Kidney (tissue), 13 donors: ENCODE measurements at regions not wholly inside any gene's neighbourhood (a gene's known extent, or its start where the extent isn't known, plus 50 kb on each side); places are given as distances from the start of the nearest gene placed in this dataset.

Experiments
- DNase-seq, 5 donors: peaks; one replicate each; pipeline ENCODE4 v3.0.0-alpha.2; 2013 to 2020
- FAIRE-seq: peaks from 2 replicates; lab custom pipeline; 2012; peaks lifted over from hg19 to GRCh38; lab: Jason Lieb, UNC
- H3K27ac ChIP-seq, 2 donors: one replicate each; pipeline ENCODE4 v1.7.0; 2013; ENCODE audit warnings: low read depth in 2 of 2, low read length in 2 of 2, inconsistent platforms in 1 of 2
- H3K27me3 ChIP-seq: one replicate; pipeline ENCODE4 v1.7.1; 2013; ENCODE audit warnings: low read length, inconsistent platforms; ENCODE audit not compliant: control insufficient read depth, insufficient read depth
- H3K36me3 ChIP-seq, 3 donors: one replicate each; pipeline versions ENCODE4 v1.7.0 to v1.7.1; 2013; ENCODE audit warnings: low read length in 3 of 3, control low read depth in 1 of 3, inconsistent platforms in 1 of 3; ENCODE audit not compliant: insufficient read depth in 3 of 3, control insufficient read depth in 2 of 3
- H3K4me1 ChIP-seq, 3 donors: one replicate each; pipeline versions ENCODE4 v1.7.0 to v1.7.1; 2013; ENCODE audit warnings: low read length in 3 of 3, inconsistent platforms in 1 of 3, low read depth in 1 of 3; ENCODE audit not compliant: control insufficient read depth in 2 of 3, insufficient read depth in 2 of 3
- H3K4me3 ChIP-seq, 3 donors: one replicate each; pipeline versions ENCODE4 v1.7.0 to v1.8.1; 2013; ENCODE audit warnings: low read length in 3 of 3, control low read depth in 1 of 3, inconsistent platforms in 1 of 3
- H3K9ac ChIP-seq, 3 donors: one replicate each; pipeline versions ENCODE4 v1.7.0 to v1.7.1; 2013; ENCODE audit warnings: low read length in 3 of 3, control low read depth in 1 of 3, inconsistent platforms in 1 of 3
- H3K9me3 ChIP-seq, 3 donors: one replicate each; pipeline versions ENCODE4 v1.7.0 to v1.7.1; 2013; ENCODE audit warnings: low read length in 3 of 3, control low read depth in 1 of 3, inconsistent platforms in 1 of 3; ENCODE audit not compliant: control insufficient read depth in 2 of 3, insufficient read depth in 1 of 3
- intact Hi-C: fragments of 100-400 bp; cut with DNase I; formaldehyde crosslinking; loops from one replicate; pipeline ENCODE4 v1.11.1; 2022
- TF ChIP-seq, protein P1 (sequence below): IDR thresholded peaks from 3 replicates; pipeline ENCODE4 v1.5.1; 2012; ENCODE audit warnings: mild to moderate bottlenecking, moderate library complexity, borderline replicate concordance; ENCODE audit not compliant: insufficient read depth; ENCODE audit errors: extremely low read depth
- donor health status: control.
- donor health status: control.
- donor health status: control.
- donor health status: control.
- donor health status: control.
- donor health status: DM: yes; HTN: yes; CAD: no.
- donor health status: Normal renal cell carcinoma (clear cell type).

DNA sequence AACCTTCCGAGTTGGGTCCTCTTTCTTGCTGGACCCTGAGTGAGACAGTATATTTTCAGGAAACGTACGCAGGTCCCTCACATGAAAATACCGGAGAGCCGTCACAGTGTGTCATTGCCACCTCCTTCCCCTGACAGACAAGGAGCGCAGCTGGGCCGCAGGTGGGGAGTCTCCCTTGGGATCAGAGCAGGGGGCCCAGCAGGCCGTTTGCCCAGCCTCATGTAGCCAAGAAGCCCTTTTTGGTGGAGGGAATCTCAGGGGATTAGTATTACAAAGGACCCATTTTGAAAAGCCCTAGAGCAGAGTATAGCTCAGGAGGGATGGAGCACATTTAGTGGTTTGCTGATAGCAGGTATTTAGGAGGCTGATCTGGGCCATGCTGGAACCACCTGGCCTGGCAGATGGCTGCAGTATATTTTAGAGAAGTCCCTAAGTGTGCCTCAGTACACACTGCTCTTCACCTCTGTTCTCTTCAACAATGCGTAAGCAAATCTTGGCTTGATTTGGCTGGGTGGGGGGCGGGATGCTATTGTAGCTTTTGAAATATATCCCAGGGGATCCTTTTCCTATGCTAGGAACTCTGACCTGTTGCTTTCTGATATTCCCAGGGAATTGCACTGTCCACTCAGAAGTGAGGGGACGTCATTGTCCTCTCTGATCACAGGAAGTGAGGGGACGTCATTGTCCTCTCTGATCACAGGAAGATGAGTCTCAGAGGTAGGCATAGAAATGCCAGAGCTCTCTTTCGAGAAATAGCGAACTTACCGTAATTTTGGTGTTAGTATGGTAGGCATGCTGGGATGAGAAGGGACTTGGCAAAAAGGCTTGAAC, 171.9 kb downstream of the HRH4 start:
- DNase-seq (no peak), FAIRE-seq (no peak)
- H3K9ac ChIP-seq = no peak overlapping the region
- H3K27me3 ChIP-seq = no peaks in the 10 kb centered on the region
- no peaks in the 10 kb centered on the region for H3K9me3 ChIP-seq
- H3K4me3 ChIP-seq = no peak overlapping the region
- H3K27ac ChIP-seq = no peak overlapping the region
- TF ChIP-seq, protein P1, sequence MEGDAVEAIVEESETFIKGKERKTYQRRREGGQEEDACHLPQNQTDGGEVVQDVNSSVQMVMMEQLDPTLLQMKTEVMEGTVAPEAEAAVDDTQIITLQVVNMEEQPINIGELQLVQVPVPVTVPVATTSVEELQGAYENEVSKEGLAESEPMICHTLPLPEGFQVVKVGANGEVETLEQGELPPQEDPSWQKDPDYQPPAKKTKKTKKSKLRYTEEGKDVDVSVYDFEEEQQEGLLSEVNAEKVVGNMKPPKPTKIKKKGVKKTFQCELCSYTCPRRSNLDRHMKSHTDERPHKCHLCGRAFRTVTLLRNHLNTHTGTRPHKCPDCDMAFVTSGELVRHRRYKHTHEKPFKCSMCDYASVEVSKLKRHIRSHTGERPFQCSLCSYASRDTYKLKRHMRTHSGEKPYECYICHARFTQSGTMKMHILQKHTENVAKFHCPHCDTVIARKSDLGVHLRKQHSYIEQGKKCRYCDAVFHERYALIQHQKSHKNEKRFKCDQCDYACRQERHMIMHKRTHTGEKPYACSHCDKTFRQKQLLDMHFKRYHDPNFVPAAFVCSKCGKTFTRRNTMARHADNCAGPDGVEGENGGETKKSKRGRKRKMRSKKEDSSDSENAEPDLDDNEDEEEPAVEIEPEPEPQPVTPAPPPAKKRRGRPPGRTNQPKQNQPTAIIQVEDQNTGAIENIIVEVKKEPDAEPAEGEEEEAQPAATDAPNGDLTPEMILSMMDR = no peak
- no peaks in the 10 kb centered on the region for H3K36me3 ChIP-seq
- H3K4me1 ChIP-seq = no peaks in the 10 kb centered on the region
- intact Hi-C loops = no loop called here

DNA sequence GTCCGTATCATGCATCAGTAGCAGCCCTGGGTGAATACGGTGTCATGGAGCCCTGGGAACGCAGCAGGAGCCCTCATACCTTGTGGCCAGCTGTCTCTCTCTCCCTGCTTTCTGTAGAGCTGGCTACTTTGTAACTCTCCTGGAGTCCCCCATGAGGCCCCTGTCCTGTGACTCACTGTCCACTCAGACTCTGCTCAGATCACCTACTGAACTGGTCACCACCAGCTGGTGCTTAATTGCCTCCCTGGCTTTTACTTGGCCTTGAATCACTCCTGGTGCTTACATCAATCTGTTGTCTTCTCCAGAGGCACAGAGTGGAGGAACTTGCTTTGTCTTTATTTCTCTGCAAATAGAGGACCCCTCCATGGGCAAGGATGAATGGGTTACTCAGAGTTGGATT, 172.7 kb downstream of the HRH4 start:
- DNase-seq = no peak
- no peaks in the 10 kb centered on the region for H3K4me1 ChIP-seq
- intact Hi-C loops = no loop called here
- H3K9ac ChIP-seq = no peak overlapping the region
- no peaks in the 10 kb centered on the region for H3K27me3 ChIP-seq
- no peak overlapping the region for H3K27ac ChIP-seq
- H3K9me3 ChIP-seq = no peaks in the 10 kb centered on the region
- no peak for FAIRE-seq
- TF ChIP-seq, protein P1 = no peak
- no peak overlapping the region for H3K4me3 ChIP-seq
- H3K36me3 ChIP-seq = no peaks in the 10 kb centered on the region

DNA sequence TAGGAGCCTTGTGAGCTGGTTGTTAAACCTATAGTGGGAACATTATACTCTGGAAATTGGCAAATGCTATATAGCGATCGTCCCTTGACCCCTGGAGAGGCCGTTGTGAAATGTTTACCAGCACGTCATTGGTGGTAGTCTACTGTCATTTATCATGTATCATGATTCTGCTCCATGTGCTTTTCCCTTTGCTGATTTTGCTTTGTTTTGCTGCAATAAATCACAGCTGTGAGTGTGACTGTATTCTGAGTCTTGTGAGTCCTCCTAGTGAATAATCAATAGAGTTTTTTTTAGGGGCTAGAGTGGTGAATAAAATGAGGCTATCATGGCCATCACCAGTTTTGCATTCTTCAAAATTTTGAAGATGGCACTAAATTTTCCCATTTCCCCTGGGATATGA, 189.1 kb downstream of the HRH4 start:
- no peaks in the 10 kb centered on the region for H3K4me1 ChIP-seq
- TF ChIP-seq, protein P1 = no peak
- no peaks in the 10 kb centered on the region for H3K36me3 ChIP-seq
- intact Hi-C loops = no loop called here
- H3K9ac ChIP-seq = no peak overlapping the region
- no peak for DNase-seq
- no peak for FAIRE-seq
- H3K4me3 ChIP-seq = no peak overlapping the region
- no peaks in the 10 kb centered on the region for H3K27me3 ChIP-seq
- H3K27ac ChIP-seq = no peak overlapping the region
- no peaks in the 10 kb centered on the region for H3K9me3 ChIP-seq

DNA sequence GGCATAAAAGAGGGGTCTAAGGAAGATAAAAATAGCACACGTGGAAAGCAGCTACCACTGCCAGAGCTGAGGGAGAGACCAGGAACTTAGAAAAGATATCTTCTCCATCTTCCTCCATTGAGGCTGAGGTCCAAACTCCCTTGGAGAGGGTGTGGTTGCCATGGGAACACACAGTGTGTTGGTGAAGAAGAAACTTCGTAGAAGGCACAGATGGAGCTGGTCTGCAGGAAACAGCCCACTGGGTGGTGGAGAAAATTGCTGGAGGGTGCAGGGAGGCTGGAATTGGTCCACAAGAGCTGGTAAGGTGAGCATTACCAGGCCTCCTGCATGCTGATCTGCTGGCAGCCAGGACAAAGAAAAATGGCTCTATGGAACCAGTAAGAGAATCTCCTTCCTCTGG, 191.0 kb downstream of the HRH4 start:
- no peaks in the 10 kb centered on the region for H3K27me3 ChIP-seq
- intact Hi-C loops = no loop called here
- H3K4me3 ChIP-seq = no peak overlapping the region
- H3K9me3 ChIP-seq = no peaks in the 10 kb centered on the region
- peaks cover 0 to 2% (median 0%) of the 10 kb centered on the region in 3 donors for H3K4me1 ChIP-seq
- H3K27ac ChIP-seq = no peak overlapping the region
- H3K9ac ChIP-seq = no peak overlapping the region
- TF ChIP-seq, protein P1 = no peak
- no peak for DNase-seq
- no peaks in the 10 kb centered on the region for H3K36me3 ChIP-seq
- FAIRE-seq = no peak
